Astrocyte (in vitro differentiated cells and primary cell): ENCODE measurements at regions not wholly inside any gene's neighbourhood (a gene's known extent, or its start where the extent isn't known, plus 50 kb on each side); places are given as distances from the start of the nearest gene placed in this dataset.

Experiments
- EZH2 ChIP-seq: IDR thresholded peaks from 2 replicates; pipeline ENCODE4 v1.6.1; 2012; ENCODE audit warnings: mild to moderate bottlenecking, low read length, inconsistent platforms; ENCODE audit not compliant: insufficient read depth
- TF ChIP-seq, protein P1 (sequence below): IDR thresholded peaks from 2 replicates; pipeline ENCODE4 v1.5.1; 2011; ENCODE audit warnings: low read depth, mild to moderate bottlenecking, inconsistent platforms, low read length, moderate library complexity; ENCODE audit not compliant: insufficient read depth

GRCh38 chr1:8212580-8213031 lies 105.3 kb upstream of the SLC45A1 start:
- TF ChIP-seq EZH2 = no peak
- TF ChIP-seq, protein P1, sequence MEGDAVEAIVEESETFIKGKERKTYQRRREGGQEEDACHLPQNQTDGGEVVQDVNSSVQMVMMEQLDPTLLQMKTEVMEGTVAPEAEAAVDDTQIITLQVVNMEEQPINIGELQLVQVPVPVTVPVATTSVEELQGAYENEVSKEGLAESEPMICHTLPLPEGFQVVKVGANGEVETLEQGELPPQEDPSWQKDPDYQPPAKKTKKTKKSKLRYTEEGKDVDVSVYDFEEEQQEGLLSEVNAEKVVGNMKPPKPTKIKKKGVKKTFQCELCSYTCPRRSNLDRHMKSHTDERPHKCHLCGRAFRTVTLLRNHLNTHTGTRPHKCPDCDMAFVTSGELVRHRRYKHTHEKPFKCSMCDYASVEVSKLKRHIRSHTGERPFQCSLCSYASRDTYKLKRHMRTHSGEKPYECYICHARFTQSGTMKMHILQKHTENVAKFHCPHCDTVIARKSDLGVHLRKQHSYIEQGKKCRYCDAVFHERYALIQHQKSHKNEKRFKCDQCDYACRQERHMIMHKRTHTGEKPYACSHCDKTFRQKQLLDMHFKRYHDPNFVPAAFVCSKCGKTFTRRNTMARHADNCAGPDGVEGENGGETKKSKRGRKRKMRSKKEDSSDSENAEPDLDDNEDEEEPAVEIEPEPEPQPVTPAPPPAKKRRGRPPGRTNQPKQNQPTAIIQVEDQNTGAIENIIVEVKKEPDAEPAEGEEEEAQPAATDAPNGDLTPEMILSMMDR = no peak
